ENCODE measurements at regions not wholly inside any gene's neighbourhood (a gene's known extent, or its start where the extent isn't known, plus 50 kb on each side); places are given as distances from the start of the nearest gene placed in this dataset.
"Not testable (repeated sequence)": the region's sequence is repeated elsewhere in the genome, so short reads cannot be mapped to it uniquely, and the experiment has no call there.

DNA sequence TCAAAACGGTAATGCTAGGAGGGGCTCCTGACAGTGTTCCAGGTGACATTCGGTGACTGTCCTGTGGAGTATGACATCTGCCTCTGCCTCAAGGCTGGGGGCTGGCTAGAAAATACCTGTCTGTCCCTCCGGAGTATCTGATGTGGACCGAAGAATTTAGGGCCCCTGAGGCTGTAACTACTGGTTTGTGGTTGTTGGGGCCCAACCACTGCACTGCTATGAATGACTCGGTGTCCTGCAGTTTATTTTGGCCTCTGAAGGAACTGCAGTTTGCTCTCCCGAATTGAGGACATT lies 198.9 kb upstream of the CAND1 start:
- DNase-seq: peak in 1 of 58 donors; percentile 14

DNA sequence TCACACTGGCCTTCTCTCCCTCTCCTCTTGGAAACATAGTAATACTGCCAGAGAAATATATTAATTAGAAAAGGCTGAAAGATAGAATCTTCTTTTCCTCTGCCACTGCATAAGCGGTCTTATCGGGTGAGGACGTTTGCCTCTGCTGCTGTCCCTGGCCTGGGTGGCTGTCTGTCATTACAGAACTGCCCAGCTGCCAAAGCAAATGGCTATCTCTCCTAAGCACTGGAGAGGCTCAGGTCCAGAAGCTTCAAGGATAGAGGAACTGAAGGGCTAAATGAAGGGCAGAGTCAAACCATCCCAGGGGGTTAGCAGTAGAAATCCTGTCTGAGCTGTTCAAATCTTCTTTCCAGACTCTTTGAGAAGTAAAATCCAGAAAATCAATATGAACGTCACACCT lies 198.6 kb upstream of the CAND1 start:
- peak in 1 of 58 donors; percentile 3 for DNase-seq

DNA sequence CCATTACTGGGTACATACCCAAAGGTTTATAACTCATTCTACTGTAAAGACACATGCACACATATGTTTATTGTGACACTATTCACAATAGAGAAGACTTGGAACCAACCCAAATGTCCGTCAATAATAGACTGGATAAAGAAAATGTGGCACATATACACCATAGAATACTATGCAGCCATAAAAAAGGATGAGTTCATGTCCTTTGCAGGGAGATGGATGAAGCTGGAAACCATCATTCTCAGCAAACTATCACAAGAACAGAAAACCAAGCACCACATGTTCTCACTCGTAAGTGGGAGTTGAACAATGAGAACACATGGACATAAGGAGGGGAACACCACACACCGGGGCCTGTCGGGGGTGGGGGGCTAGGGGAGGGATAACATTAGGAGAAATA lies 196.9 kb upstream of the CAND1 start:
- DNase-seq: not testable (repeated sequence)

DNA sequence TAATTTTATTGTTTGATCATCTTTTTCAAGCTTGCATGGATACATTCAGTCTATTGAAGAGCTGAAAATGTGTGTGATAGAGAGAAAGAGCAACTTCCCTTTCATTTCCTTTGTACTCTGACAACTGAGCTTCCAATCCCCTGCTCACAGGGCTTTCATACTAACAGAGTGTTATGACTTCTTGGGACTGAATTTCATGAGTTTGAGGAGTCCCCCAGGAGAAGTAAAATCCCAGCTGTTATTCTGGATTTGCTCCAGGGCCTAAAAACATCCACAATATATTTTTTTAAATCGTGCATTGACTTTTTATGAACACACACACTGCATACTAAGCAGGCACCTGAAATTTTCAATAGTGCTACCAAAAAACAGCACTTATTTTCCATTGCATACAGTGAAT lies 195.8 kb upstream of the CAND1 start:
- DNase-seq: no peak

DNA sequence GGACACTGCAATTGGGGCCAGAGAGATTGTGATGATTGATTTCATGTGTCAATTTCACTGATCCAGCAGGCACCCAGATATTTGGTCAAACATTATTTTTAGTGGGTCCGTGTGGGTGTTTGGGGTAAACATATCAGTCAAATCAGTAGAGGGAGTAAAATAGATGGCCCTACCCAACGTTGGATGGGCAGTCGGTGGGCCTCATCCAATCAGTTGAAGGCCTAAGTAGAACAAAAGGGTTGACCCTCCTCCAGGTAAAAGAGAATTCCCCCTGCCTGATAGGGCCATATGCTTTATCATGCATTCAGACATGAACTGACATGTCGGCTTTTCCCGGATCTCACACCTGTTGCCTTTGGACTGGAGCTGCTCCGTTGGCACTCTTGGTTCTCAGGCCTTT lies 195.1 kb upstream of the CAND1 start:
- no peak for DNase-seq

DNA sequence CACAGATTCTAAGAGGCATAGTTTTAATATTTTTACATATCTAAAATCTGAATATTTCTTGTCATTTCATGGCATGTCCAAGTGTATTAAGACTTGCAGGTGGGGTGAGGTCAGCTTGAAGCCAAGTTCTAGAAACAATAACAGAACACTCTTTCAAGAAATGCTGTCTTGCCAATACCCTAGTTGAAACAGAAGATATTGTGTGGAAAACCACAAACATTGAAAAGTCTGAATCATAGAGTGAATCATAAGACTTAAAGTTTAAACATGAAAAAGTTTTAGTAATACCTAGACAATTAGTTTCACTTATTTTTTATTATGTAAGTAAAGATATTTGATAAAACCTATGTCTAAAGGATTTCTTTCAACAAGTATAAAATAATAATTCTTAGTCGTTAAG lies 191.5 kb upstream of the CAND1 start:
- no peak for DNase-seq

DNA sequence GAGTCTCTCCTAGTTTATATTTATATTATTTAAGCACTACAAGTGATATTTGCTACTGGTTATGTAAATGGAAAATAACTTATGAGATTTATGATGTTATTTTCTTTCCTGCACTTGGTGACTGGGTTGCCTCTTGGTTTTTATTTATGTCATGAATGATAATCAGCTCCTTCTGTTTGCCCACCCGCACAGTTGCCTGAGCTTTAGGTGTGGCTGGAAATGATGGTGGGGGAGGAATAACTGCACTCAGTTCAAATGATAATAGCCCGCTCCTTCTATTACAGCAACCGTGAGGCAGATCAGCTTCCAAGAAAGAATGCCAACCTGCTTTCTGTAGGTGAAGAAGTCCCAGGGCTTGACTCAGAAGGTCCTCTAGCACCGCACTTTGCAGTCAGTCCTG lies 190.2 kb upstream of the CAND1 start:
- DNase-seq: no peak

DNA sequence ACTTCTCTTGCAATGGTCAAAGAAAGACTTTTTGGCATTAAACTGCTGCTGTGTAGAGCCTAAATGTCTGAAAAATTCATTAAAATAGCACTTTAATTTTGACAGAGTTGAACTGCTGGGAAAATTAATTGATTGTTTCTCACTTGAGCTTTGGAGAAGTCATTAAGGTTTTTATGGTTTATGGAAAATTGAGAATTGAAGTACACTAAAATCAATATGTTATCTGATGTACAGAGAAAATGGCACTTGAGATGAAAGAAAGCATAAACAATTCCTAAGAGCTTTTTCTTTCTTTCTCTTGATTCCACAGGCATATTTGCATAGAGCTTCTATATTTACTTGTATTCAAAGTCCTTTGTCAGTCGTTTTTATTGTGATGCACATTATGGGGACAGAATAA lies 188.5 kb upstream of the CAND1 start:
- DNase-seq: no peak

DNA sequence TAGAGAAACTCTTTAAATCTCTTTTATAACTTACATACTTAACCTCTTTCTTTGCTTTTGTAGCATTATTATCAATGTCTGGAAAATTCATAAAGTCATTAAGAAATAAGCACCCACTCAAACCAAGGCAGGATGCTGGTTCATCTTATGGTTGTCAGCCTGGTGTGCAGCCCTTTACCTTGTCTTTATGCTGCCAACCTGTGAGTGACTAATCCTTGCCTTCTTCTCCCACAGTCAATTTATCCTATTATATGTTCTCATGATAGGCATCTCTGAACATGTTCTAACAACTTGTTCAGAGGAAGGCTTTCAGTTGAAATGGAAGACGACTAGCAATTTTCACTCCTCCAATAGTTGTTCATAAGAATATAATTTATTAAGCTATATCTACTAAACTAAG lies 186.9 kb upstream of the CAND1 start:
- DNase-seq: no peak

DNA sequence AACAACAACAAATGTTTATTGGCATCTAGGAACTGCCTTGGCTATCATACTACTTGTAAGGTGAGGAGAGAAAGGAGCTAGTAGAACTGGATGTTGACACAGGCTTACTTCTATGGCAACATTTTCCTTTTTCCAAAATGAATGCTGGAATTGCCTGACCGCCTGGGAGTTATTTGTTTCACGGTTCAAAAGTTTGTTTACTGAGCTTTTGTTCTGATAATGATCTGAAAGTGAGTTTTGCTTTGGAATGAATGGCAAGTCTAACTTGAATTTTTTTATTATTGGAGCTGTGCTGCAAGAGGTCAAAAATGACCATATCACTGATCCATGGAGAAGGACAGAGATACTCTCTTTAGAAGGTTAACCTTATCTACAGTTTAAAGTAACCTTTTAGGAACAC lies 183.5 kb upstream of the CAND1 start:
- DNase-seq: no peak

DNA sequence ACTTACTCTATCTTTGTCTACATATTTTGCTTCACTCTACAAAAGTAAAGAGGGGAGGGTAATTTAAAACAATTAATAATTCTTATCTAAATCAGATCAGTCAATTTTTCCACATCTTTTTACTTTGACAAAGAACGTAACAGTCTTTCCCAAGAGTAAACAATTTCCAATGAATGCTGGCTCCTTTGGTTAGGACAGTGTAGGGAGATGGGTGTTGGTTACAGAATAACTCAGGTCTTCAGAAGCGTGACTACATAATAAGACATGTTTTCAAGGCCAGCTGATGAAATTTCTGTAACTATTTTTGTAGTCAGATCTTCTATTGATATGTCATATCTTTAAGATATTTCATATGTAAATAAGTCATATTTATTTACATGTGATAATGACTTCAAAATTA lies 183.0 kb upstream of the CAND1 start:
- DNase-seq: no peak

DNA sequence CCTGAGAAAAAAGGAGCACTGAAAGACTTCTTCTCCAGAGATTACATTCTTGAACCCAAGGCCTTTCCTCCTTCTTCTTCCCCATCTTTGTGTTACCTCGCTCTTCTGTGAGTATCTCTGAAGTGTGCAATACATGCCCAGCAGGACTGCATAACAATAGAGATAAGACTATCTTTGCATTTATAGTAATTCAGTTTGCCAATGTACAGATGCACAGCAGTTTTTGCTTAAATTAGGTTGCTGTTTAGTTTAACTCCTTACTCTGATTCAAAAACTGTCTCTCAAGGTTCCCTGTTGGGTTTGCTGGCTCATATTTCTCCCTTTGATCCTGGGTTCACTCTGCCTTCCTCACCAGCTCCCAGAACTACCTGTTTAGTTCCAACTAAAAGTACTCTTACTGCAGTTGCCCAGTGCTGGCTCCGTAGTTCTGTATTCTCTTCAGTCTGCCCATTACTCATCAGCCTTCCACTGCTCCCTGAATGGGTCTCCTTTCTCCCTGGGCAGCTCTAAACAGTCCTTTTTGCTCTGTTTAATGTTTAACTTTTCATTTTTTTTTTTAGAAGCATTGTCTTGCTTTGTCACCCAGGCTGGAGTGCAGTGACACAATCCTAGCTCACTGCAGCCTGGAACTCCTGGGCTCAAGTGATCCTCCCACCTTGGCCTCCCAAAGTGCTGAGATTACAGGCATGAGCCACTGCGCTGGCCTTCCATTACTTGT lies 180.6 kb upstream of the CAND1 start:
- DNase-seq: no peak

DNA sequence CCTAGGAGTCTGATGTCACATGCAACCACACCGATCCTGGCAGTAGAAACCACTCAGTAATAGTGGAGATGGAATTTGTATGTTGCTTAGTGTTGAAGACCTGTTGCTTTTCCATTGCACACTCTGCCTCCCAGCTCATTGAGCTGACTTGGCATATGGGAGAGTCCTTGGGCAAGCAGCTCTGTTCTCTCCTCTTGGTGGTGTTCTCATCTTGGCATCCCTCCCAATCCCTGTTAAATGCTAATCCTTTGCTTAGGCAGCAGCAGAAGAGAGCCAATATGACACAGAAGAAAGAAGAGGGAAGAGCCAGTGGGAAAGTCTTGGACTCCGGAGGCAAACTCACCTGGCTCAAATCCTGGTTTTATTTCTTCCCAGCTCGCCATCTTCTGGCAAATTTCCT lies 178.0 kb upstream of the CAND1 start:
- peak in 5 of 58 donors; percentile 4 to 17 (median 10) for DNase-seq

DNA sequence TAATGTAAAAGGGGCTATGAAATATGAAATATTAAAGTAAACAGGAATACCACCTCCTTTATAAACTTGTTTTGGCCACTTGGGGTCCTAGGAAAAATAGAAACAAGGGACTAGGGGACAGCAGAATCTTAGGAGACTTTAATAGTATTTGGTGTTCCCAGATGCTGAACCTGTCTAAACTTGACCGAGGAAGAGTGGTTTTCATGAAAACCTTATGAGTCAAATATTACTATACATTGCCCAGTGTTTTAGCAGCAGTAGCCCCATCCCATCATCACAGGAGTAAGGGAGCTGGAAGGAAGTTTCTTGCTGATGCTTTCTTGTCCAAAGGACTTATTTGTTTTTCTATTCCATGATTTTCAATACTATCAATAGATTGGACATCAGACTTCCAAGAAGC lies 177.5 kb upstream of the CAND1 start:
- DNase-seq: no peak

DNA sequence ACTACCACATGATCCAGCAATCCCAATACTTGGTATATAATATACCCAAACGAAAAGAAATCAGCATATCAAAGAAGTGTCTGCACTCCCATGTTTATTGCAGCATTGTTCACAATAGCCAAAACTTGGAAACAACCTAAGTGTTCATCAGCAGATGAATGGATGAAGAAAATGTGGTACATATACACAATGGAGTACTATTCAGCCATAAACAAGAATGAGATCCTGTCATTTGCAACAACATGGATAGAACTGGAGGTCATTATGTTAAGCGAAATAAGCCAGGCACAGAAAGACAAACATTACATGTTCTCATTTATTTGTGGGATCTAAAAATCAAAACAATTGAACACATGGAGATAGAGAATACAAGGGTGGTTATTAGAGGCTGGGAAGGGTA lies 176.2 kb upstream of the CAND1 start:
- DNase-seq: not testable (repeated sequence)

DNA sequence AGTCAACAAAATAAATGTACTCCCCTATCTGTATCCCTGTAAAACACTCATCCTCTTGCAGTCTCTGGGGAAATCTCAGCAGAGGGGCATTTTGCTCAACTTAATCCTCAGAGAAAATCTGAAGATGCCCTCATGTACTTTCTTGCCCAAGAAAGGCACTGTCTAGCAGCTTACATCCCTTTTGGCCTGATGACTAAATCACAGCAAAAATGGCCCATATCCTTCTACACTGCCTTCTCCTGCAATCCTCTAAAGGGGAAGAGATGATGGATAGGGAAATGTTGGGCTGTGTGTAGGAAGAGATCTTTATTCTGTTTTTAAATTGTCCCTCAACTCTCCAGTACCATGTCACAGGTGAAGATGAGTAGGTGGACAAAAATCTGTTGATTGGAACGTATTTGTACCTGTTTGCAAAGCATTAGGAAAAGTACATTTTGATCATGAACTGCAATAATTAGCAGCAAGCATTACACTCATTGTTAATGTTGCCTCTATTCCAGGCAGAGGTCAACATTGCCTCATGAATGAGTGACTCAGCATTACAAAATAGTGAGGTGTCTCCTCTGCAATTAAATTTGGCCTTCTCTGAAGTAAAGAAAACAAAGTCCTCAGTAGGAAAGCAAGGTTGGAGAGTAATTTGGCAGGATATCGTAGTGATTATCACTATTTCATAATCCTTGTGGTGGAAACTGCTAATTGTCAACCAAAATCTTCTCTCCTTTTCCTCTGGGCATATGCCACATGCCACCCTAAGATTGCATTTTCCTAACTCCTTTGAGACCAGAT lies 172.4 kb upstream of the CAND1 start:
- DNase-seq: no peak

DNA sequence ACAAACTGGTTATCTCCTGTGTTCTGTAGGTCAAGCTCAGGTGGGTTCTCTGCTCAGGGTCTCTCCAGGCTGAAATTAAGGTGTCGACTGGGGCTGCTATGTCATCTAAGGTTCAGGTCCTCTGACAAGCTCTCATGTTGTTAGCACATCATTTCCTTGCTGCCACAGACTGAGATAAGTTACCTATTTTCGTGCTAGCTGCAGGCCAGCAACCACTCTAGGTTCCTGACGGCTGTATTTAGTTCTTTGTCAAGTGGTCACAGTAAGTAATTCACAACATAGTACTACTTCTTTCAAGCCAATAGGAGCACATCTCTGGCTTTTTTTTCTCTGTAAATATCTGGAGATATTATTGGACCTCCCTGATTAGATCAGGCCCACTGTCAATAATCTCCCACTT lies 169.3 kb upstream of the CAND1 start:
- DNase-seq: no peak

DNA sequence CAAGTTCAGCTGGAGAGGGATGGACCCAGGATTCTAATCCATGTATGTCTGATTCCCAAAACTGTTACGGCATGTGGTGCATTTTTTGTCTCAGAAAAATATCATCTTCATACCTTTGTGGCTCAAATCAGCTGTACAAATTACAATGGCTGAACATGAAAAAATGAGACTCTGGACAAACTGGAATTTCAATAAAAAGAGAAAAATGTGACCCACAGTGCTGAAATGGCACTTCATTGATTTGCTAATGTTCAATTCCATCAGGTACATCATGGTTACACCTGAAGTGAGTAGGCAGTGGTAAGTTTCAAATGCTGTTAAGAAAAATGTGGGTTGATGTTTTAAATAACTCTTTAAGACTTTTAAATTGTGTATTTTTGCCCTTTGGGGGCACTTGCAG lies 165.6 kb upstream of the CAND1 start:
- no peak for DNase-seq

DNA sequence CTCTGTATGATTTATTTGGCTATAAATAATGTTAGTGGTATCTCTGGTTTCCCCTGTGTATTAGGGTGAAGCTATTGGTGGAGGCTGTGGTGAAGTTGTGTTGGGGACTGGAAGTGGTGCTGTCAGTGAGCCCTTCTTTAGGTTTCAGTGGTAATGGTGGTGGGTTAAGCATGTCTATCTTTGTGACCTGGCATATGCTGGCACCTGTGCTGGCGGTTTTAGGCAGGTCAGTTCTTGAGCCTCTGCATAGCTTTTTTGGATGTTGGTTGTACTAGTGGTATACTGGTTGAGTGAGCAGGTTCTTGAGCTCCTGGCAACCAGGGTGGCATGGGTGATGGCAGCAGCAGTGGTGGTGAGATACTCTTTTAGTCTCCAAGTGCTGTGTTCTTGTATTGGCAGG lies 161.9 kb upstream of the CAND1 start:
- DNase-seq: no peak

DNA sequence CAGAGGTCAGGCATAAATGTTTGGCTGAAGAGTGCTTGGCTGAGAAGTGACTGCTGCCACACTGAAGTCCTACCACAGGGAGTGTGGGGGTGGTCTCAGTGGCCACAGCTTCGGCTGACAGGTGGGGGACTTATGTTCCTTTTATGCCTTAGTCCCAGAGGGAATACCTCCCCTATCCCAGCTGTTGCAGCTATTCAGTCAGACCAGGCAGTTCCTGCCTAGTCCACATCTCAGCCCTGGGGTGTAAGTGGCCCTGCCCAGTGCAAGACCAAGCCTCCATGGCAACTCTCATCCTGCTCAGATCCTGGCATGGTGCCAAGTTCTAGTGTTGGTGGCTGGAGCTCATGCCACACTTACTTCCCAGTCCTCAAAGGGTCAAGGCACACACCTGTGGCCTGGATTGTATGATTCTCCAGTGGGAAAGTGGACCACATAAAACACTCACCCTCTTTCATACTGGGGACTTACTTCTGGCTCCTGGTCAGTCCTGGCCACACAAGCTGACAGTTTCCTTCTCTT lies 161.3 kb upstream of the CAND1 start:
- peak in 1 of 58 donors; percentile 2 for DNase-seq

DNA sequence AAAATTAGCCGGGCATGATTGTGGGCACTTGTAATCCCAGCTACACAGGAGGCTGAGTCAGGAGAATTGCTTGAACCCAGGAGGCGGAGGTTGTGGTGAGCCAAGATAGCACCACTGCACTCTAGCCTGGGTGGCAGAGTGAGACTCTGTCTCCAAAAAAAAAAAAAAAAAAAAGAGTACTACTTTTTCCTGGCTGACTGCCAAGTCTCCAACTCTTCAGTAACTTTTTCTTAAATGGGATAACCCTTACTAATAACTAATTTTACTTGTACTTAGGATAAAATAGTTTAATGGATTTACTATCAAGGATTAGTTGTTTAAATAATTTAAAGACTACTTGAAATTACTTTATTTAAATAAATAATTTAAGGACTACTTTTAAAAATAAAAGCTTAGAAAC lies 158.8 kb upstream of the CAND1 start:
- DNase-seq: not testable (repeated sequence)

DNA sequence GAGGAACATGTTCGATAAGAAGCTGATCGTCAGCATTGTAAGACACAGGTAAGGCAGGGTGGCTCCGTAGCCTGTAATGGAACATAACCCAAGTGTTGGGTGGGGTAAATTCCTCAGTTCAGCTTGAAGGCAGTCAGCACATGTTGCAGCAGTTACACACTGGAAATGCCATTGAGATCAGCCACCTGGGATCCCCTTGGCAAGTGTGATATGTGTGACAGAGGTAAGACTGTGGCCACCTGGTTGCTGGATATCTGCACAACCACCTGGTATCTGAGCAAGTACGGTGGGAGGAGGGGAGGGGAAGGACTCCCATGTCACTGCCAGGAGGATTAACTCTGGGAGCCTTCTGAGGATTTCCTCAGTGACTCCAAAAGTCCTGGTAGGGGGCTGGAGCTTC lies 158.0 kb upstream of the CAND1 start:
- DNase-seq: no peak

DNA sequence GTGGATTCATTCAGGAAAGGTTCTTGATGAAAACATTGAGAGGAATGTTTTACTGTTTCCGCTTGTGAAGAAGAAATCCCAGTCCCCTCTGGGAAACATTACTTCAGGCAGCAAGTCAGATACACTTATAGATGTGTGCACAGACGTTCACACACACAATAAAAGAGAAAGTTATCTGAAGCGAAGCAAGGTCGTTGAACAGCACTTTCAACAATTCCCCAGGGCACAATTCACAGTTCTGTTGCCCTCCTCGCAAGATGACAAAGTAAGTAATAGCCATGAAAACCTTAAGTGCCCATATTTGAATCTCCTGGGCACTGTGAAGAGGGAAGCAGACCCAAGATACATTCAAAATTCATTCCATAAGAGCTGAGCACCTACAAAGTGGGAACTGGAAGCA lies 156.6 kb upstream of the CAND1 start:
- DNase-seq: no peak

Data from anterior cingulate cortex (tissue), 58 donors.